Chondrocyte (in vitro differentiated cells): ENCODE measurements at regions not wholly inside any gene's neighbourhood (a gene's known extent, or its start where the extent isn't known, plus 50 kb on each side); places are given as distances from the start of the nearest gene placed in this dataset.

ENCODE experiments used
- DNase-seq: peaks from one replicate; pipeline ENCODE4 v3.0.0; 2021; ENCODE audit warnings: mixed read lengths, low spot score
- H3K27ac Mint-ChIP-seq: one replicate; pipeline ENCODE4 v1.8.0; 2021; ENCODE audit warnings: mild to moderate bottlenecking, moderate library complexity, mixed read lengths; ENCODE audit not compliant: unreplicated experiment
- H3K27me3 Mint-ChIP-seq: 2 replicates; pipeline ENCODE4 v1.8.0; 2021; ENCODE audit warnings: low read depth, mixed read lengths
- H3K36me3 Mint-ChIP-seq: 2 replicates; pipeline ENCODE4 v1.8.0; 2021; ENCODE audit warnings: low read depth, mixed read lengths
- H3K4me1 Mint-ChIP-seq: 2 replicates; pipeline ENCODE4 v1.8.0; 2021; ENCODE audit warnings: low read depth, mild to moderate bottlenecking, mixed read lengths
- H3K4me3 Mint-ChIP-seq: one replicate; pipeline ENCODE4 v1.8.0; 2021; ENCODE audit warnings: mild to moderate bottlenecking, moderate library complexity, mixed read lengths; ENCODE audit not compliant: unreplicated experiment
- H3K9me3 Mint-ChIP-seq: 2 replicates; pipeline ENCODE4 v1.8.0; 2021; ENCODE audit warnings: low read depth, mixed read lengths
- TF ChIP-seq, protein P1 (sequence below): fragments of 200-600 bp; sonication (generic); IDR thresholded peaks from 2 replicates; pipeline ENCODE4 v1.5.0; 2021; ENCODE audit warnings: antibody characterized with exemption, mild to moderate bottlenecking, moderate library complexity

DNA sequence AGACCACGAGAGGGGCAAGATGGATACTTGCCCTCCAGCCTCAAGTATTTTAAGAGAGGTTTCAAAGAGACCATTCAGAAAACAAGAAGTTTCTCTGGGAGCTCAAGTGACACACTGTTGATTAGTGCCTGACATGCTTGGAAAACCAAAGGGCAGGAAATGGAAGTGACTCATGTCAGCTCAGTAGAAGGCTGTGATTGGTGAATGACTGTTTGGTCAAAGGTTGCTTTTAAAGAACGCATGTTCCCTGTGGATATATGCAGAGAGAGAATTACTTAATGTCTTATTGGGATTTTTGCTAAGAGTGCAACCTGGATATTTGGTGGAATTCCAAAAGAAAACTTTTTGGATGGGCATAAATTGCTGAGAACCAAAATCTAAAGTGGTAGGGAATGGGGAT is 549.9 kb downstream of the XIRP2 start:
- Mint-ChIP-seq H3K9me3 (no peaks in the 10 kb centered on the region), H3K4me1 (peaks cover 12% of the 10 kb centered on the region), H3K36me3 (no peaks in the 10 kb centered on the region), H3K4me3 (no peak overlapping the region), H3K27ac (peak overlapping the region; percentile 25), H3K27me3 (no peaks in the 10 kb centered on the region)
- TF ChIP-seq, protein P1, sequence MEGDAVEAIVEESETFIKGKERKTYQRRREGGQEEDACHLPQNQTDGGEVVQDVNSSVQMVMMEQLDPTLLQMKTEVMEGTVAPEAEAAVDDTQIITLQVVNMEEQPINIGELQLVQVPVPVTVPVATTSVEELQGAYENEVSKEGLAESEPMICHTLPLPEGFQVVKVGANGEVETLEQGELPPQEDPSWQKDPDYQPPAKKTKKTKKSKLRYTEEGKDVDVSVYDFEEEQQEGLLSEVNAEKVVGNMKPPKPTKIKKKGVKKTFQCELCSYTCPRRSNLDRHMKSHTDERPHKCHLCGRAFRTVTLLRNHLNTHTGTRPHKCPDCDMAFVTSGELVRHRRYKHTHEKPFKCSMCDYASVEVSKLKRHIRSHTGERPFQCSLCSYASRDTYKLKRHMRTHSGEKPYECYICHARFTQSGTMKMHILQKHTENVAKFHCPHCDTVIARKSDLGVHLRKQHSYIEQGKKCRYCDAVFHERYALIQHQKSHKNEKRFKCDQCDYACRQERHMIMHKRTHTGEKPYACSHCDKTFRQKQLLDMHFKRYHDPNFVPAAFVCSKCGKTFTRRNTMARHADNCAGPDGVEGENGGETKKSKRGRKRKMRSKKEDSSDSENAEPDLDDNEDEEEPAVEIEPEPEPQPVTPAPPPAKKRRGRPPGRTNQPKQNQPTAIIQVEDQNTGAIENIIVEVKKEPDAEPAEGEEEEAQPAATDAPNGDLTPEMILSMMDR: no peak
- DNase-seq: no peak

DNA sequence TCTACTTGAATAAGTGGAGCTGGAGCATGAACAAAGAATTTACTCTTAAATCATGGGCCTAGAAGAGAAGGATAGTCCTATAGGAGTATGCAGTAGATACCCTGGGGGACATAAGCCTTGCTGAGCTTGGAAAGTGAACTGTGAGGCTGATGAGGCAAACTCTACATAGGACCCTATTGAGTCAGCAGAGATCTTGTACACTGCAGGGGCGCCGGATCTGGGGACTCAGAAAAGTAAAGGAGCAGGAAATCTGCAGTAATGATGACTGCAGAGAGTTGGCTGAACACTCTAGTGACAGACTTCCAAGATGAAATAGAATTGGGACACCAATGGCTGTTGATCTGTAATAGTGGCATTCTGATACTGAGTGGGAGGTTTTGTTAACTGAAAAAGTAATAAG is 543.7 kb downstream of the XIRP2 start:
- Mint-ChIP-seq H3K27ac (no peak overlapping the region), H3K36me3 (no peaks in the 10 kb centered on the region), H3K9me3 (no peaks in the 10 kb centered on the region), H3K4me1 (no peaks in the 10 kb centered on the region), H3K4me3 (no peak overlapping the region), H3K27me3 (no peaks in the 10 kb centered on the region)
- no peak for DNase-seq
- TF ChIP-seq, protein P1: no peak

DNA sequence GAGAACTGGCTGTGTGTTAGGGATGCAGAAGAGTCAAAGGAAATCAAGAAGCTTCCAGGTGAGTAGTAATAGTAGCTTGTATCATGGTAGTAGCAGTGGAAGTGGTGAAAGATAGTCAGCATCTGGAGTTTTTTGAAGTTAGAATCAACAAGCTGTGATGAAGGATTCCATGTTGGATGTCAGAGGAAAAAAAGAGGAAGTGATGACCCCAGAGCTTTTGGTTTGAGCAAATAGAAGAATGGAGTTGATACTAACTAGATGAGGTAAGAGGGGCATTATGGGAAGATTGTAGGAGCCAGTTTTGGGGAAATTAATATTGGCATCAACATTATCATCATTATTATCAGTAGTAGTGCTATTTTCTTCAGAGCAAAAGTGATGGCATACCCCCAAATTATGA is 542.2 kb downstream of the XIRP2 start:
- Mint-ChIP-seq H3K4me1 (no peaks in the 10 kb centered on the region), H3K4me3 (no peak overlapping the region), H3K9me3 (no peaks in the 10 kb centered on the region), H3K27me3 (no peaks in the 10 kb centered on the region), H3K36me3 (no peaks in the 10 kb centered on the region), H3K27ac (no peak overlapping the region)
- DNase-seq: no peak
- TF ChIP-seq, protein P1: no peak

DNA sequence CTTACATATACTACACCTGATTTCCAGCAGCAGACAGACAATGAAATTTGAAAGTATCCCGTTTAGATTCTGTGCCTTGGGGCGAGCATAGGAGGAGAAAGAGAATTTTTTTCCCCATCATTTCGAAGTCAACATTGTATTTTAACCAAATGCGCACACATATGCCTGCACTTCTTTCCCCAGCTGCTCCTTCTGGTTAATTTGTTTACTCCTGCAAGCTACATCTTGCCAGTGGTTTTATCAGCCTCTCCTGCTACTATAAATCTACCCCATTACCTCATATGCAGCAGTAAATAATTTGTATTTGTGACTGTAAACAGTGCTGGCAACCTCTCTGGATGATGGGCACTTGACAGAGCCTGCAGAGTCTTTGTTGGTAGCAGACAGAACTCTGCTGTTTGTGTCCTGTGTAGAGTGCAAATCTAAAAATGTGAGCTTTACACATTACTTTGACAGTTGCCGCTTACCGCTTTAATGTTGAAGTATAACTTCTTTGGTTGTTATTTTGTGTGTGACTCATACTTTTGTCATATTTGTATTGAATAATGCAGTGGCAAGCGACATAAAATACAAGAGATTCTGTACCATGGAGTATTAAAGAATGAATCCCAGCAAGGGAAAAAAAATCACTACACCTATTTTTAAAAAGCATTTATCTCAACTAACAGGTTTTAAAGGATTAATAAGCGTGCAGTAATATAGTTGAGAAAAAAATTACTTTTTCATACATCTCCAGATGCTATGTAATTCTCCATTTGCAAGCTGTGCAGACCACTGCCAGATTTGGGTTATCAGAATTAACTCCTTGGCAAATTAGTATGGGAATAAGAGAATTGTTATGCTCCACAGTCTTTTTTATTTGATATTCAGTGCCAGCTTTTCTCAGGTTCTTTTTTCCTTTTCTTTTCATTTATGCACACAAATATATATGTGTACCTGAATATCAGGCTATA is 536.8 kb downstream of the XIRP2 start:
- Mint-ChIP-seq H3K4me3 (no peak overlapping the region), H3K9me3 (no peaks in the 10 kb centered on the region), H3K36me3 (no peaks in the 10 kb centered on the region), H3K27me3 (no peaks in the 10 kb centered on the region), H3K27ac (no peak overlapping the region), H3K4me1 (no peaks in the 10 kb centered on the region)
- TF ChIP-seq, protein P1: no peak
- no peak for DNase-seq

DNA sequence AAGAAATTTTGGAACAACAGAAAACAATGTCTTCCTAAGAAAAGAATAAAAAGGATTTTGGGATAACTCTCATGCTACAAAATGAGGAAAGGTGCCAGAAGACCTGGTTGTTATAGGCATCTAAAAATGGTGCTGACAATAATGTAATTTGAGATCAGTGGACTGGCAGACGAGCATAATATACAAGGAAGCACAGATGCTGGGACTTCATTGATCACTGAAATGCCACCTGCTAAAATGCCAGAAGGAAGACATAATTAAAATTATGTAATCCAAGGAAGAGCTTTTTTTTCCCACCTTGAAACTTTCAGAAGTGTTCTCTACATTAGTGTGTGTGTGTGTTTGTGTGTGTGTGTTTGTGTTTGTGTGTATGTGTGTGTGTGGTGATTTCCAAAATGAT is 535.9 kb downstream of the XIRP2 start:
- no peaks in the 10 kb centered on the region for H3K4me1 Mint-ChIP-seq
- H3K4me3 Mint-ChIP-seq: no peak overlapping the region
- H3K27ac Mint-ChIP-seq: no peak overlapping the region
- DNase-seq: no peak
- no peaks in the 10 kb centered on the region for H3K9me3 Mint-ChIP-seq
- H3K27me3 Mint-ChIP-seq: no peaks in the 10 kb centered on the region
- TF ChIP-seq, protein P1: no peak
- H3K36me3 Mint-ChIP-seq: no peaks in the 10 kb centered on the region
